ENCODE measurements at regions not wholly inside any gene's neighbourhood (a gene's known extent, or its start where the extent isn't known, plus 50 kb on each side); places are given as distances from the start of the nearest gene placed in this dataset.

DNA sequence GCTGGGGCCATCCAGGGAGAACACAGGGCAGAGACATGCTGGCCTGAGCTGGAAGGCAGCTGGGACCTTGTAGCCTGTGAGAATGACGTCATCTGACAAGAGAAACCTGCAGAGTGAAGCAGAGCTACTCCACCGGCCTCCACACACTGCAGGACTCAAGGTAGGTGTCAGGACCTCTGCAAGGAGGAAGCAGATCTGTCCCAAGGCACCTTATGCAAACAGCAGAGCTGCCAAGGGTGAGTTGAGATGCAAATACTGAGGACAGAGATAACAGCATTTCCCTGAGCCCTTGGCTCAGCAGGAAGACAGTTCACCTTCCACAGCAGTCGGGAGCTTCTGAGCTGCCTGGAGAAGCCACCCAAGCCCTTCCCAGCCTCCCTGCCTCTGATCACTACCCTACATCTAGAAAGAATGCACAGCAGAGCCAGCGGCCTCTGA is 51.9 kb upstream of the IGSF9B start:
- Mint-ChIP-seq H3K36me3 (ENCODE audit: low read depth) (no peaks in the 10 kb centered on the region), H3K27ac (ENCODE audit: unreplicated experiment) (no peak overlapping the region), H3K4me1 (ENCODE audit: low read depth) (peaks cover 3% of the 10 kb centered on the region), H3K9me3 (ENCODE audit: low read depth) (no peaks in the 10 kb centered on the region), H3K4me3 (ENCODE audit: unreplicated experiment) (no peak overlapping the region), H3K27me3 (ENCODE audit: low read depth) (peaks cover 46% of the 10 kb centered on the region)
- TF ChIP-seq, protein P1, sequence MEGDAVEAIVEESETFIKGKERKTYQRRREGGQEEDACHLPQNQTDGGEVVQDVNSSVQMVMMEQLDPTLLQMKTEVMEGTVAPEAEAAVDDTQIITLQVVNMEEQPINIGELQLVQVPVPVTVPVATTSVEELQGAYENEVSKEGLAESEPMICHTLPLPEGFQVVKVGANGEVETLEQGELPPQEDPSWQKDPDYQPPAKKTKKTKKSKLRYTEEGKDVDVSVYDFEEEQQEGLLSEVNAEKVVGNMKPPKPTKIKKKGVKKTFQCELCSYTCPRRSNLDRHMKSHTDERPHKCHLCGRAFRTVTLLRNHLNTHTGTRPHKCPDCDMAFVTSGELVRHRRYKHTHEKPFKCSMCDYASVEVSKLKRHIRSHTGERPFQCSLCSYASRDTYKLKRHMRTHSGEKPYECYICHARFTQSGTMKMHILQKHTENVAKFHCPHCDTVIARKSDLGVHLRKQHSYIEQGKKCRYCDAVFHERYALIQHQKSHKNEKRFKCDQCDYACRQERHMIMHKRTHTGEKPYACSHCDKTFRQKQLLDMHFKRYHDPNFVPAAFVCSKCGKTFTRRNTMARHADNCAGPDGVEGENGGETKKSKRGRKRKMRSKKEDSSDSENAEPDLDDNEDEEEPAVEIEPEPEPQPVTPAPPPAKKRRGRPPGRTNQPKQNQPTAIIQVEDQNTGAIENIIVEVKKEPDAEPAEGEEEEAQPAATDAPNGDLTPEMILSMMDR (IDR thresholded peaks at IDR 0.05) = no peak
- no peak for DNase-seq (ENCODE audit: low spot score)

DNA sequence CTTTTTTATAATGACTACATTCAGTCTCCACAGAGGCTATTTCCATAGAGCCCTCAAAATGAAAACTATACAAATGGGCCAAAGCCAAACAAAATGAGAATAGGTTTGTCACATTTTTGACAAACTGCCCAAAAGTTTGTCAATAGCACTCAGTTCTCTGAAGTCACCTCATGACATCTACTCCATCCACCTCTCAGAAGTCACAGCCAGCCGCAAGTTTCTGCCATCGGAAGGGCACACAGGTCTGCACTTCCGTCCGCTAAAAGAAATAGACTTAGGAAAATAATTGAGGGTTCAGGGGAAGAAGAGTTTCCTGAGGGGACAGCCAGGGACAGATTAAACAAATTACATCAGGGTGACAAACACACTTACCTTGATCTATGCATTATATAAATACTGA is 55.4 kb upstream of the JAM3 start:
- DNase-seq (ENCODE audit: low spot score) = no peak
- Mint-ChIP-seq H3K36me3 (ENCODE audit: low read depth) (no peaks in the 10 kb centered on the region), H3K27me3 (ENCODE audit: low read depth) (peaks cover 60% of the 10 kb centered on the region), H3K27ac (ENCODE audit: unreplicated experiment) (no peak overlapping the region), H3K9me3 (ENCODE audit: low read depth) (no peaks in the 10 kb centered on the region), H3K4me1 (ENCODE audit: low read depth) (no peaks in the 10 kb centered on the region), H3K4me3 (ENCODE audit: unreplicated experiment) (no peak overlapping the region)
- TF ChIP-seq, protein P1 (IDR thresholded peaks at IDR 0.05) = no peak

DNA sequence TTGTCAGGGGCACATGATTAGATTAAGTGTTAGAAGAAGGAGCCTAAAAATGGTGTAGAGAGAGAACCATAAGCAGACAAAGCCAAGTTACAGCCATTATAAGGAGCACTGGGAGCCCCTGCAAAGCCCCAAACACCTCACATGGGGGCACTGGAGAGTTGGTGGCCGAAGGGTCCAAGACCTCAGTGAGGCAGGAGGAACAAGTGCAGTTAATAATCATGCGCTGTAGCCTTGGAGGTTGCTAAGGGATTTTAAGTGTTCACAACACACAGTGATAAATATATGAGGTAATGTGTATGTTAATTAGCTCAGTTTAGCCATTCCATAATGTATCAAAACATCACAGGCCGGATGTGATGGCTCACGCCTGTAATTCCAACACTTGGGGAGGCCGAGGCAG is 54.4 kb upstream of the JAM3 start:
- H3K9me3 Mint-ChIP-seq (ENCODE audit: low read depth) = no peaks in the 10 kb centered on the region
- no peak overlapping the region for H3K4me3 Mint-ChIP-seq (ENCODE audit: unreplicated experiment)
- TF ChIP-seq, protein P1 (IDR thresholded peaks at IDR 0.05) = peak; percentile 58
- H3K36me3 Mint-ChIP-seq (ENCODE audit: low read depth) = no peaks in the 10 kb centered on the region
- no peak overlapping the region for H3K27ac Mint-ChIP-seq (ENCODE audit: unreplicated experiment)
- peaks cover 56% of the 10 kb centered on the region for H3K27me3 Mint-ChIP-seq (ENCODE audit: low read depth)
- DNase-seq (ENCODE audit: low spot score) = no peak
- H3K4me1 Mint-ChIP-seq (ENCODE audit: low read depth) = no peaks in the 10 kb centered on the region

DNA sequence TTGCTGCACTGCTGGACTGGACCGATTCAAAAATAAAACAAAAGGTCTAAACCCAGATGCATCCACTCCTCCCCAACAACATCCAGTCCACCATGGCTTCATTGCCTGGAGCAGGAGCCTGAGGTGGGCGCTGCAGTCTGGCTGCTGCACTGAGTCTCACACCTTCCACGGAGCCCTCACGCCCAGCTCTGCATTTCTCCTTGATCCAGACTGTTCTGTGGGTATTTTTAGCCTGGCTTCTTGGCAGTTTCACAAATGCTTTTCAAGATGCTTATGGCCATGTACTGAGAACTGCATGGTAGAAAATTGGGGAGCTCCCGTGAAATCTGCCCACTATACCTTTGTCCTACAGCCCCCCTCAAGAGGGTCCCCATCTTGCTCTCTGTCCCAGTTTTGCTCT is 53.3 kb upstream of the JAM3 start:
- Mint-ChIP-seq H3K9me3 (ENCODE audit: low read depth) (no peaks in the 10 kb centered on the region), H3K36me3 (ENCODE audit: low read depth) (no peaks in the 10 kb centered on the region), H3K4me1 (ENCODE audit: low read depth) (no peaks in the 10 kb centered on the region), H3K4me3 (ENCODE audit: unreplicated experiment) (no peak overlapping the region), H3K27ac (ENCODE audit: unreplicated experiment) (no peak overlapping the region), H3K27me3 (ENCODE audit: low read depth) (peaks cover 55% of the 10 kb centered on the region)
- no peak for DNase-seq (ENCODE audit: low spot score)
- TF ChIP-seq, protein P1 (IDR thresholded peaks at IDR 0.05) = no peak

DNA sequence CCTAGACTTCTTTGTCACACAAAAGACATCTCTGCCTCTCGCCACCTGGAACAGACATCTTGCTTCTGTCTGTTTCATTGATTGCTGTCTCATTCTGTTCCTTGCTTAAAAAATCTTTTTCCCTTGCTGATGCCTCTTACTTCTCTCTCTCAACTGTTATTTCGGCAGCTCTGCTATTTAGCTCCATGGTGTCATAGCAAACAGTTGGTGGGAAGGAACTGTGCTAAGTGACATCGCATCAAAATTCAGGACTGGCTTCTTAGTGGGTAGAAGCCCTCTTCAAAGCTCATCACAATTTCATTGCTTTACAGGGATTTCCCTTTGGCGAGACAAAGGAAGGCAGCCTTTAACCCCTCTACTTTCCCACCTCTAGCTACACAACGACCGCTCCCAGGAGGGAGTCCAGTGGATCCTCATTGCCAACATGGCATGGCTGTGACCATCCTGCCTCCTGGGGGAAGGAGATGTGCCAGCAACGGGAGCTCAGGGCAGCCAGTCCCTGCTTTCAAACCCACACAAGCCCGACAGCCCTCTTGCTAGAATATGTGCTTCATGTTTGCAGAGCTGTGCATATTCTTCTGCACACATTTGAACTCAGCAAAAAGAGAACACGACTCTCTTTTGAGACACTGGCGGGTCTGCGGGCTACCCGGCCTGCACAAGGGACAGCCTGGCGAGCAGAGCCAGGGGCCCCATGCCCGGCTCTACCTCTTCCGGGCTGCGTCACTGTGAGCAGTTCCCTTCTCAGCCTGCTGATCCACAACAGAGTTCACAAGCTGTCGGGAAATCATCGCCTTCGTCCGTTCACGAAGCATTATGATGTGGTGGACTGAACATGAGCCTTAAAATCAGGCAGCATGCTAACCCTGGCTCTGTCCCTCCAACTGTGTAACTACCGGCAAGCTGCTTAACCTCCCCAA is 51.1 kb upstream of the JAM3 start:
- Mint-ChIP-seq H3K4me1 (ENCODE audit: low read depth) (no peaks in the 10 kb centered on the region), H3K27me3 (ENCODE audit: low read depth) (peaks cover 46% of the 10 kb centered on the region)

More for the DNA sequence above, 51.1 kb upstream of the JAM3 start:
- no peak for DNase-seq (ENCODE audit: low spot score)
- H3K27ac Mint-ChIP-seq (ENCODE audit: unreplicated experiment) = no peak overlapping the region
- H3K36me3 Mint-ChIP-seq (ENCODE audit: low read depth) = no peaks in the 10 kb centered on the region
- no peak overlapping the region for H3K4me3 Mint-ChIP-seq (ENCODE audit: unreplicated experiment)
- H3K9me3 Mint-ChIP-seq (ENCODE audit: low read depth) = no peaks in the 10 kb centered on the region
- TF ChIP-seq, protein P1 (IDR thresholded peaks at IDR 0.05) = no peak
